ENCODE measurements at regions not wholly inside any gene's neighbourhood (a gene's known extent, or its start where the extent isn't known, plus 50 kb on each side); places are given as distances from the start of the nearest gene placed in this dataset.
A peak's percentile ranks its signal among the peaks of the same experiment; 100 is the strongest.
"Not testable (repeated sequence)": the region's sequence is repeated elsewhere in the genome, so short reads cannot be mapped to it uniquely, and the experiment has no call there.

DNA sequence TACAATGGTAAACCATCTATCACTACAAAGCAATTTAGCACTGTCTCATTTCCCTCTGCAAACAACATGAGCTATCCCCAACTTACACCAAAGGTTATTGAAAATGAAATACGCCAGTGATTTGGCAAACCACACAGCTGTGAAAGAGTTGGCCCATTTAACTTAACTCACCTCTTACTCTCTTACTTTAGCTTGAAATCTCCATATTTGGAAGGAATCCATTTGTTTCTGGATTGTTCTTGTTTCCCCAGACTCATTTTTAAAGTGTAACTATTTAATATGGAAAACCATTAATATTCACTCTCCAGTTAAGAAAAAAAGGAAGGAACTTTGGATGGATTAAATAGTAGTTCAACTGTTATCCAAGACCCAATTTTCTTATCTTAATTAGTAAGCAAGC lies 93.7 kb upstream of the TRIB2 start:
- no peak for DNase-seq
- Histone ChIP-seq H3K27me3 (ENCODE audit: control insufficient read depth in 3 of 3, insufficient read depth in 3 of 3, low read length in 3 of 3) (no peaks in the 10 kb centered on the region), H3K27ac (ENCODE audit: low read depth in 1 of 3, low read length in 2 of 3) (no peak overlapping the region), H3K9me3 (ENCODE audit: control insufficient read depth in 2 of 2, insufficient read depth in 1 of 2, low read depth in 1 of 2, low read length in 1 of 2) (no peaks in the 10 kb centered on the region), H3K36me3 (ENCODE audit: control insufficient read depth in 3 of 3, insufficient read depth in 2 of 3, low read depth in 1 of 3, low read length in 3 of 3) (no peaks in the 10 kb centered on the region), H3K4me3 (ENCODE audit: low read depth in 1 of 3, low read length in 3 of 3) (no peak overlapping the region), H3K4me1 (ENCODE audit: control insufficient read depth in 3 of 3, insufficient read depth in 2 of 3, low read depth in 1 of 3, low read length in 2 of 3) (no peaks in the 10 kb centered on the region)
- 82 to 92% (median 91%) methylated on average over 1 of the region's 1 CpG for WGBS, 3 donors
- no peak for FAIRE-seq

- no peaks in the 10 kb centered on the region for H3K9me3 ChIP-seq (ENCODE audit: control insufficient read depth in 2 of 2, insufficient read depth in 1 of 2, low read depth in 1 of 2, low read length in 1 of 2)
- H3K27me3 ChIP-seq (ENCODE audit: control insufficient read depth in 3 of 3, insufficient read depth in 3 of 3, low read length in 3 of 3), result no peaks in the 10 kb centered on the region
- no peak overlapping the region for H3K4me3 ChIP-seq (ENCODE audit: low read depth in 1 of 3, low read length in 3 of 3)
- no peaks in the 10 kb centered on the region for H3K4me1 ChIP-seq (ENCODE audit: control insufficient read depth in 3 of 3, insufficient read depth in 2 of 3, low read depth in 1 of 3, low read length in 2 of 3)
- H3K36me3 ChIP-seq (ENCODE audit: control insufficient read depth in 3 of 3, insufficient read depth in 2 of 3, low read depth in 1 of 3, low read length in 3 of 3), result no peaks in the 10 kb centered on the region
- FAIRE-seq, result no peak
- WGBS, 3 donors, result 87 to 90% (median 89%) methylated on average over 6 of the region's 6 CpGs
- no peak overlapping the region for H3K27ac ChIP-seq (ENCODE audit: low read depth in 1 of 3, low read length in 2 of 3)
- no peak for DNase-seq
Measured at GRCh38 chr2:12624384-12624783, 92.4 kb upstream of the TRIB2 start.

GRCh38 chr2:12624905-12625598 lies 91.7 kb upstream of the TRIB2 start:
- Histone ChIP-seq H3K4me3 (ENCODE audit: low read depth in 1 of 3, low read length in 3 of 3) (no peak overlapping the region), H3K36me3 (ENCODE audit: control insufficient read depth in 3 of 3, insufficient read depth in 2 of 3, low read depth in 1 of 3, low read length in 3 of 3) (no peaks in the 10 kb centered on the region), H3K9me3 (ENCODE audit: control insufficient read depth in 2 of 2, insufficient read depth in 1 of 2, low read depth in 1 of 2, low read length in 1 of 2) (no peaks in the 10 kb centered on the region), H3K27ac (ENCODE audit: low read depth in 1 of 3, low read length in 2 of 3) (no peak overlapping the region), H3K4me1 (ENCODE audit: control insufficient read depth in 3 of 3, insufficient read depth in 2 of 3, low read depth in 1 of 3, low read length in 2 of 3) (no peaks in the 10 kb centered on the region), H3K27me3 (ENCODE audit: control insufficient read depth in 3 of 3, insufficient read depth in 3 of 3, low read length in 3 of 3) (no peaks in the 10 kb centered on the region)
- DNase-seq (no peak), FAIRE-seq (no peak)
- 60 to 80% (median 72%) methylated on average over 5 of the region's 5 CpGs for whole genome bisulfite sequencing, 3 donors

GRCh38 chr2:12628541-12628940 lies 88.2 kb upstream of the TRIB2 start:
- not testable (repeated sequence) for H3K4me1 ChIP-seq (ENCODE audit: control insufficient read depth in 3 of 3, insufficient read depth in 2 of 3, low read depth in 1 of 3, low read length in 2 of 3); H3K9me3 ChIP-seq (ENCODE audit: control insufficient read depth in 2 of 2, insufficient read depth in 1 of 2, low read depth in 1 of 2, low read length in 1 of 2); H3K4me3 ChIP-seq (ENCODE audit: low read depth in 1 of 3, low read length in 3 of 3); FAIRE-seq; H3K27me3 ChIP-seq (ENCODE audit: control insufficient read depth in 3 of 3, insufficient read depth in 3 of 3, low read length in 3 of 3); DNase-seq; H3K36me3 ChIP-seq (ENCODE audit: control insufficient read depth in 3 of 3, insufficient read depth in 2 of 3, low read depth in 1 of 3, low read length in 3 of 3); H3K27ac ChIP-seq (ENCODE audit: low read depth in 1 of 3, low read length in 2 of 3)
- WGBS, 3 donors, result 78 to 90% (median 90%) methylated on average over 8 of the region's 8 CpGs

GRCh38 chr2:12636837-12637581 lies 79.7 kb upstream of the TRIB2 start:
- WGBS, 3 donors, result 32 to 54% (median 44%) methylated on average over 1 of the region's 1 CpG
- no peak overlapping the region for H3K4me3 ChIP-seq (ENCODE audit: low read depth in 1 of 3, low read length in 3 of 3)
- H3K27ac ChIP-seq (ENCODE audit: low read depth in 1 of 3, low read length in 2 of 3), result peak overlapping the region in 2 of 3 donors; percentile 2 to 14
- H3K4me1 ChIP-seq (ENCODE audit: control insufficient read depth in 3 of 3, insufficient read depth in 2 of 3, low read depth in 1 of 3, low read length in 2 of 3), result no peaks in the 10 kb centered on the region
- H3K27me3 ChIP-seq (ENCODE audit: control insufficient read depth in 3 of 3, insufficient read depth in 3 of 3, low read length in 3 of 3), result no peaks in the 10 kb centered on the region
- no peaks in the 10 kb centered on the region for H3K9me3 ChIP-seq (ENCODE audit: control insufficient read depth in 2 of 2, insufficient read depth in 1 of 2, low read depth in 1 of 2, low read length in 1 of 2)
- FAIRE-seq (no peak), DNase-seq (no peak)
- no peaks in the 10 kb centered on the region for H3K36me3 ChIP-seq (ENCODE audit: control insufficient read depth in 3 of 3, insufficient read depth in 2 of 3, low read depth in 1 of 3, low read length in 3 of 3)

DNA sequence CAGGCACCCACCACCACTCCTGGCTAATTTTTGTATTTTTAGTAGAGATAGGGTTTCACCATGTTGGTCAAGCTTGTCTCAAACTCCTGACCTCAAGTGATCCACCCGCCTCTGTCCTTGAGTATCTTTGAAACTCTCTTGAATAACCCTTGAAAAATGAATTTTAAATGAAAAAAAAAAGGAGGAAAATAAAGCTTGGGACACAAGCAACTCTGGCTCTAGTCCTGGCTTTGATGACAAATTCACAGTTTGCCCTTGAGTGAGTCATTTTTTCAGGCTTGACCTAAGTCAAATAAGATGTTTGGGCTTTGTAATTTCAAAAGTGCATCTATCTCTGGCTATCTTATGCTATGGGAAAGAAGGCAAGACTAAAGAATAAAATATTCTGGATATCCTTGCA lies 79.0 kb upstream of the TRIB2 start:
- Histone ChIP-seq H3K4me1 (ENCODE audit: control insufficient read depth in 3 of 3, insufficient read depth in 2 of 3, low read depth in 1 of 3, low read length in 2 of 3) (no peaks in the 10 kb centered on the region), H3K4me3 (ENCODE audit: low read depth in 1 of 3, low read length in 3 of 3) (no peak overlapping the region), H3K27me3 (ENCODE audit: control insufficient read depth in 3 of 3, insufficient read depth in 3 of 3, low read length in 3 of 3) (no peaks in the 10 kb centered on the region), H3K27ac (ENCODE audit: low read depth in 1 of 3, low read length in 2 of 3) (no peak overlapping the region), H3K36me3 (ENCODE audit: control insufficient read depth in 3 of 3, insufficient read depth in 2 of 3, low read depth in 1 of 3, low read length in 3 of 3) (no peaks in the 10 kb centered on the region), H3K9me3 (ENCODE audit: control insufficient read depth in 2 of 2, insufficient read depth in 1 of 2, low read depth in 1 of 2, low read length in 1 of 2) (no peaks in the 10 kb centered on the region)
- 90 to 100% (median 100%) methylated on average over 1 of the region's 1 CpG for WGBS, 3 donors
- DNase-seq (no peak), FAIRE-seq (no peak)

DNA sequence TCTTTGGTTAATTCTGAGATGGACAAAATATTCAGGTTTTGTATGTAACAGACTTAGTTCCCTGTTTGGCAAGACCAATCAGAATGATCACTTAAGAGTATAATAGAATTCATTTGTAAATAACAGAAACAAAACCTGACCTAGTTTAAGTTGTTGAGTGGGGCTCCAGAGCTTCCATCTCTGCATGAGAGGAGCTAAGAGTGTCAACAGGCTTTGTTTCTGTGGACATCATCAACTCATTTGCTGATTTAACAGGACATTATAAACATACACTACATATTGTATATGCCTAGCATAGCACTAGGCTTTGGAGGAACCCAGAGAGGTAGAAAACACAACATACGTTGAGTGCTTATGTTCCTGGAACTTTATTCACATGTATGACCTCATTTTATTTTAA lies 75.3 kb upstream of the TRIB2 start:
- no peaks in the 10 kb centered on the region for H3K27me3 ChIP-seq (ENCODE audit: control insufficient read depth in 3 of 3, insufficient read depth in 3 of 3, low read length in 3 of 3)
- DNase-seq, result no peak
- H3K36me3 ChIP-seq (ENCODE audit: control insufficient read depth in 3 of 3, insufficient read depth in 2 of 3, low read depth in 1 of 3, low read length in 3 of 3), result no peaks in the 10 kb centered on the region
- H3K27ac ChIP-seq (ENCODE audit: low read depth in 1 of 3, low read length in 2 of 3), result no peak overlapping the region
- 70 to 84% (median 76%) methylated on average over 1 of the region's 1 CpG for WGBS, 3 donors
- FAIRE-seq, result no peak
- no peaks in the 10 kb centered on the region for H3K4me1 ChIP-seq (ENCODE audit: control insufficient read depth in 3 of 3, insufficient read depth in 2 of 3, low read depth in 1 of 3, low read length in 2 of 3)
- H3K4me3 ChIP-seq (ENCODE audit: low read depth in 1 of 3, low read length in 3 of 3), result no peak overlapping the region
- no peaks in the 10 kb centered on the region for H3K9me3 ChIP-seq (ENCODE audit: control insufficient read depth in 2 of 2, insufficient read depth in 1 of 2, low read depth in 1 of 2, low read length in 1 of 2)

DNA sequence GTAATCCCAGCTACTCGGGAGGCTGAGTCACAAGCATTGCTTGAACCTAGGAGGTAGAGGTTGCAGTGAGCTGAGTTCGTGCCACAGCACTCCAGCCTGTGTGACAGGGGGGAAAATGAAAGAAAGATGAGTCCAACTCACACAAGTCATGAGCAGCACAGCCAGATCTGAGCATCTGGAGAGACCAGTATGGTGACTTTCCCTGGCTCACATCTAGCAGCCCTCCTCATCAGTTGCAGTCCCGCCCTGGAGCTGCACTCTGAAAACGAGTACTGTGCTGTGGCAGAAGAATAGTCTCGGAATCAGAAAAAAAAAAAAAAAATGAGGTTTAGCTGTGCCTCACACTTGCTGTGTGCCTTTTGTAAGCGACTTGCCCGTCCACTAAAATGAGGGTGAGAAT lies 74.4 kb upstream of the TRIB2 start:
- no peaks in the 10 kb centered on the region for H3K9me3 ChIP-seq (ENCODE audit: control insufficient read depth in 2 of 2, insufficient read depth in 1 of 2, low read depth in 1 of 2, low read length in 1 of 2)
- no peak overlapping the region for H3K4me3 ChIP-seq (ENCODE audit: low read depth in 1 of 3, low read length in 3 of 3)
- DNase-seq, result no peak
- H3K4me1 ChIP-seq (ENCODE audit: control insufficient read depth in 3 of 3, insufficient read depth in 2 of 3, low read depth in 1 of 3, low read length in 2 of 3), result no peaks in the 10 kb centered on the region
- 68 to 84% (median 79%) methylated on average over 7 of the region's 7 CpGs for WGBS, 3 donors
- no peak overlapping the region for H3K27ac ChIP-seq (ENCODE audit: low read depth in 1 of 3, low read length in 2 of 3)
- FAIRE-seq, result no peak
- no peaks in the 10 kb centered on the region for H3K27me3 ChIP-seq (ENCODE audit: control insufficient read depth in 3 of 3, insufficient read depth in 3 of 3, low read length in 3 of 3)
- H3K36me3 ChIP-seq (ENCODE audit: control insufficient read depth in 3 of 3, insufficient read depth in 2 of 3, low read depth in 1 of 3, low read length in 3 of 3), result no peaks in the 10 kb centered on the region
